ENCODE measurements at regions not wholly inside any gene's neighbourhood (a gene's known extent, or its start where the extent isn't known, plus 50 kb on each side); places are given as distances from the start of the nearest gene placed in this dataset.

DNA sequence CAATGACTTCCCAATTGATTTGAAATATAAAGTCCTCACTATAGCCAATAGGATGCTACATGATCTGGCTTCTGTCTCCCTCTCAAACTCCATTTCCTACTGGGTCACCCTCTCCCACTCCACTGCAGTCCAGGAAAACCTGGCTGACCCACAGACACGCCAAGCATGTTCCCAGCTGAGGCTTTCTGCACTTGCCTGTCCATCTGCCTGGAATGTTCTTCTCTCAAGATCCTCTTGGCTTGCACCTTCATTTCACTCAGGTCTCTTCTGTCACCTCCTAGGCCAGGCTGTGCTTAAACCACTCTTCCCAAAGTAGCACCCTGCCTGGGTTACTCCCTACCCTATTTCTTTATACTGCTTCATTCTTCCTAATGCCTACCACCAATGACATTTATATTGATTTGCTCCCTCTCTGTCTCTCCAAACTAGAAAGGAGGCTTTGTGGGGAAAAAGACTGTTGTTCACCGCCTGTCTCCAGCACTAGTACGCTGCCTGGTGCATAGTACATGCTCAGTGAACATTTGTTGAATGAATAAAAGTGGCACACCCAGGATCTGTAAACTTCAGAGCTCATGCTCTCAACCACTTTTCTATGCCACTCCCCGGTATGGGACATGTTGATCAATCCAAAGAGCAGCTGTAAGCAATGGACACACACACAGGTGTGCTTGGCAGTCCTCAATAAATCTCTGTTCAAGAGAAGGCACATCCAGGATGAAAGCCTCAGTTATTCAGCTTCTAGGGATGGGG, 261.3 kb downstream of the FOXO1 start:
- DNase-seq: no peak

DNA sequence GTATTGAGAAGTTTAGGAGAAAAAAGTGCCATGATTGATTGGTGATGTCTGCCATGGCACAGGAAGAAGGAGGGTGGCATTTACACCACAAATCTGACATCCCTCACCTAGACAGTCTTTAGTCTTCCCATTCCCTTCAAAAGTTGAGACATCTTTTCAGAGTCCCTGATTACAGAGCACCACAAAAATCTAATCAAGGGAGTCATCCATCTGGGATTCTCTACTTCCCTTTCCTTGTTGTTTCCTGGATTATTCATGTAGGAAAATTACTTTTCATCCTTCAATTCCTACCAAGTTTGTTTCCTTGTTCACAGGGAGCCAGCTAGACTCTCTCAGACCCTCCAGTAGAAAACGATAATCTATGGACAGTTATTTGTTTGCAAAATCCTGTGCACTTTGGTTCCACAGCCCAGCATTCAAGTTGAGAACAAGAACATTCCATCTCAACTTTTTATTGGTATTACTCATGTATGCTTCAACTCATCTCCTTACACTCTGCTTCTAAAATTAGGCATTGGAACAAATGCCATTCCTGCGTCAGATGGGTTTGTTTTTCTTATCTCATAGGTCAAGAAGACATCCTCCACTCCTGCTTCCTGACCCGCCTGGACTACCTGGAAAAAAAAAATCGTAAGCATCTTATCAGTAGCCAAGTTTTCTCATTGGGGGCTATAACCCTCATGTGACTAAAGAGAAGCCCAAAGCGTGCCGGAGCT, 259.9 kb downstream of the FOXO1 start:
- no peak for DNase-seq

DNA sequence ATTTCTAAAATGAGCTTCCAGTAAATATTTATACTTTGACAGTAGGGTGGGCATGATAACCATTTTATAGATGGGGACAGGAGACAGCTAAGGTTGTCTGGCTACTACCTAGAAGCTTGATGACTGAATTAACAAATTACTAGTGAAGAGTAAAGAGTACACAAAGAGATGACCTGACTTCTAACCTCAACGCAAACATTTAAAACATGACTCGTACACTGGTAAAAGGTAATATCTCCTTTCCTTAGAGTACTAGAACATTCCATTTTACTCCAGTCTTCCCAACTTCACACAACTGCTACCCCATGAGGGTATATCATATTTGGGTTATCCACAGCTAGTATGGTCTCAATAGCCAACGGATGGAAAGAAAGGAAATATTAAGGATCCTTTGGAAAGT, 258.9 kb downstream of the FOXO1 start:
- no peak for DNase-seq

DNA sequence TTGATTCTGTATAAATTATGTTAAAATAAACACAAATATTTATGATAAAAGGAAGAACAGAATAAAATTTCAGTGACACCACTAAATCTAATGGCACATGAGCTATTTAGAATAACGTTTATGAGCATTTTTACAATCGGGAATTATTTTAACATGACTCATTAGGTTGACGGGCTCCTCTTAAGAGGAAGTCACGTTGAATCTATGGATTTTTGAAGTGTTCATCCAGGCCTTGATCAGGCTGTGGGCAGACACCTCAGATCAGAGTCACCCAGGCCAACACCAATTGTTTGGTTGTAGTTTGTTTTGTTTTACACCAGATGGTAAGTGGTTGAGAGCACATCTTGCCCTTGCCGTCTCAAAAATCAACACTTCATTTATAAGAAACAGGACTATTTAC, 257.8 kb downstream of the FOXO1 start:
- no peak for DNase-seq

DNA sequence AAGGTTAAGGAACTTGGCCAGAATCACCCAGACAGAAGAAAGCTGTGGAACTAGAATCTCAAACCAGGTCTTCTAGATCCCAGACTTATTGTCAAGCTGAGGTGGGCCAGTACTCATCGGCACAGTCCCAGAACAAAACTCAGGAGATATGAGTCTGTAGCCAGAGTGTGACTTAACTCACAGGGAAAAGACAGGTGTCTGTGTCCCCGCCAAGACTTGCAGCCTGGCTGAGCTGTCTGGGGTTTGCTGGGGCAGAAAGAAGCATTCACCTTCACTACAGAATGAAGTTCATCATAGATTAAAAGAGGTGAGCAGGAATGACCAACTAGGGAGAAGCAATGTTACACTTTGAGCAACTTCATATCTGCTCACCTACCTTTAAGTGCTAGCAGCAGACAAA, 257.2 kb downstream of the FOXO1 start:
- DNase-seq: no peak

DNA sequence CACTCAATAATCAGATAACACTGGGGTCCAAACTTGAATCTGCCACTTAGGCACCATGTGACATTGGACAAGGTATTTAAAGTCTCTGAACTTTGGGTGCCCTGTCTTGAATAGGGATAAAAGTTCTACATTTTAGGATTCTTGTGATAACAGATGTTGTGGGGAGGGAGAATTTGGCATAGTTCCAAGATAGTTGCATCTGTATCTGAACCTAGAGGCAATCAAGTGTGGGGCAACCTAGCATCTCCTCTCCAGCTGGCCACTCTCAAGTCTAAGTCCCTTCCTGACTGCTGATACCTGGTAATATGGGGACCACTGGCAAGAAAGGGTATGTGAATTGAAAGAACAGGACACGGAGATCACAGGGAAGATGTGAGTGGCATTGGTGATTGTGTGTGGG, 256.1 kb downstream of the FOXO1 start:
- no peak for DNase-seq

DNA sequence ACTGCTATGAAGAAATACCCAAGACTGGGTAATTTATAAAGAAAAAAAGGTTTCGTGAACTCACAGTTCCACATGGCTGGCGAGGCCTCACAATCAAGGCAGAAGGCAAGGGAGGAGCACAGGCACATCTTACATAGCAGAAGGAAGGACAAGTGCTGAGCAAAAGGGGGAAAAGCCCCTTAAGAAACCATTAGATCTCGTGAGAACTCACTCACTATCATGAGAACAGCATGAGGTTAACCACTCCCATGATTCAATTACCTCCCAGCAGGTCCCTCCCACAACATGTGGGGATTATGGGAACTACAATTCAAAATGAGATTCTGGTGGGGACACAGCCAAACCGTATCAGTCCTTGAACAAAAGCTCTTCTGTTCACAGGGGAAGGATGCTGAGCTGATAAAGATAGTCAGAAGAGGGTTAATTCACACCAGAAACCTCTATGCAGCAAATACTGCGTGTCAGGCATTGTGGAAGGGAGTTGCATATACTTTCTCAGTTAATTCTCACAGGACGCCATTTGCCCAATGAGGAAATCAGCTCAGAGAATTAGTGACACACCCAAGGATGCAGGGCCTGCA, 246.2 kb downstream of the FOXO1 start:
- DNase-seq: no peak

DNA sequence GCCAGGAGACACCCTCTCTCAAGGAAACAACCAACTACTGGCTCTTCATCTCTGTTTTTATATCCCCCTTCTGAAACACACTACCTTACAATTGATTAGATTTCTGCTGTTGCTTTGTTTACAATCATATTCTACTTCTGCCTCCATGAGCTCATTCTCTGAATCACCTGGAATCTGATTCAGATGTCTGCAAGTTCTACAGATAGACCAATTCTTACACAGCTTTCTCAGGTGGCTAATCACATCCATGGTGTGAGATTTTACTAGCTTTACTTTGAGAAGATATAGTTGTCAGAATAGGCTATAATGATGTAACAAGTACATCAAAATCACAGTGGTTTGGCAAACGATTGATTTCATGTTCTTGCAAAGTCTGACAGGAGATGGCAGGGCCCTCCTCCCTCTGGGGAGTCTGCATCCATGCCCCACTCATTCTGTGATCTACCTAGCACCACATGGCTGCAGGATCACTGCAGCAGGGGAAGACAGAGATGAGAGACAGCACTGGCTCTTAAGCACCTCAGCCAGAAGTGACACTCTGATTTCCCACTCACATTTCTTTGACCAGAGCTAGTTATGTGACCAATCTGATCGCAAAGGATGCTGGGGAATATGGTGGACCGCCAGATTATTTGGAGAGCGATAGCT, 243.7 kb downstream of the FOXO1 start:
- DNase-seq: no peak

DNA sequence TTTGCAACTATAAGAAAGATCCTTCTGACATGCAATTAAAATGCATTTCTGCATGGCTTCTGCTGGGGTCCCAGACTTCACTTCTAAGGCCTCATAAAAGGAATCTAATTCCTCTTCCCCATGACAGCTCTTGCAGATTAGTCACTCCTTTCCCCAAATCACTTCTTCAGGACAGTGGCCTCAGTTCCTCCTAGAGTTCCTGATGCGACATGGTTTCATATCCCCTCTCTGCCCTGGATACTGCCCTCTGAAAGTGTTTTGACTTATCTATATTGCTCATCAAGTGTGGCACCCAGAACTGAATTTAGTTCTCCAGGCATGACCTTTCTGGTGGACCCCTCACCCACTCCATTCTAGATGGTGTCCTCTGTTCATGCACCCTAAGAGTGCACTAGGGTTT, 238.1 kb downstream of the FOXO1 start:
- DNase-seq: no peak

DNA sequence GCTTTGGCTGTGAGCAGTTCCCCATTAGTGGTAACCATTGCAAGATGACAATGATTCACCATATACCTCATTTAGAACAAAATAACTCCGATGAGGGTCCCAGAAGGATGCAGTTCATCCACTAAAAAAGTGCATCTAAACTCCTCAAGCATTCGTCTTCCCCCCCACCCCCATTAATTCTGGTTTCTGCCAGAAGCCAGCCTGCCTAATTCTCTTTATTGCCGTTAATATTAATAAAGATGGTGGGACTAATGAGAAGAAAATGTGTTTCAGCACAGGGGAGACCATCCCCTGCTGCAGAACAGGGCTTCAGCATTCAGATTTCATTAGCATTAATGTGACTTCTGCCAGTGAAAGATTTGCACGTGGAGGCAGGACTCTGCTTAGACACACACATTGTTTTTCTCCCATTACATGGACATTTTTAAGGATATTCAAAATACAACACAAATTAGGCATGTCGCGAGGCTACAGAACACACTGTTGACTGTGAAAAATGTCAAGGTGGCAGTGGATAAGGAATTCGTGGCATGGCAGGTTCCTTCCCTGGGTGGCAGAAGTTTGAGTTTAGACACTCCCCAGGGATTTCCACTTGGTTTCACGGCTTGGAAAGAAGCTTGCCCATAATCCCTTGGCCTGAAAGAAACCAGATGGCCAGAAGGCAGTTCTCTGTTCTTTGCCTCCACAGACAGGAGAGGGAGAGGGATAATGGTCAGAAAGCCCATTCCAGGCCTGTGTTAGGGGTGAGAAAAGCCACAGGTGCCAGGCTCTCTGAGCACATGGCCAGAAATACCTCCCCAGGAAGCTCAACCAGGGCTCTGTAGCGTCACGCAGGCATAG, 236.5 kb downstream of the FOXO1 start:
- no peak for DNase-seq

DNA sequence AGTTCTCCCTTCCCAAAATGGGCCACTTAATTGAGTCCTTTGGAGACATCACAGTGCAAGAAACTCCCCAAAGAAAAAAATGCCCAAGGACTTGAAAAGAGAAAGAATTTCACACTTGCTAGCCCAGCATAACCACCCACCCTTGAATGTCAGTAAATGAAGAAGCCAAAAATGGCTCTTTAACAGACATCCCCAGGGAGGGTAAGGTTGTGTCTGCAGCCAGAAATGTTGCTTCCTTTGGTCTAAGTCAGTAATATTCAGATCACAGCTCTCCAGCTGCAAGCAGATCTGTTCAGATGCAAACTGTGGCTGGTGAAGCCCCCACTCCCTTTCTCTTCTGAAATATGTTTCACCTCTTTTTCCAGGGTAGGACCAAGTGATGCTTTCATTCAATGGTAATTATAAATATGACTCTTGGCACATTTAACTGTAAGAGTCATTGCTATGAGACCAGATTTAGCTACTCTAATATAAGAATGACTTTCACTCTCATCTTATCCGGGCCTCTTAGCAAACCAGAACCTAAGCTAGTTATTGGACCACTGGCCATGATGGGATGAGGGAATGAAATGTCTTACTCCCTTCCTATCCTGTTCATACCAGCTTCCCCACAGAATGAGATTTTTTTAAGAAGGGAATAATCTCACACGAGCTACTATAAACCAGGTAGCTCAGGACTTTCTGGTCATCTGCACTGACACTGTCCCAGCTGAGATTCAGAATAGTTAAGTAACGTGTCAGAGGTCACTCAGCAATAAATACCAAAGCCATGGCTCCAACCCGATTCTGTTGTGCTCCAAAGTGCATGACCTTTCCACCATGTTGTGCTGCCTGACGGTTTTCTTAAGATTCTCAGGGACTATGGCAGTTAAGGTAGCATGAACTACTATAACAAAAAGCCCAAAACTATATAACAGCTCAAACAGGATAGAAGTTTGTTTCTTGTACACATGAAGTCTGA, 234.1 kb downstream of the FOXO1 start:
- DNase-seq: no peak

DNA sequence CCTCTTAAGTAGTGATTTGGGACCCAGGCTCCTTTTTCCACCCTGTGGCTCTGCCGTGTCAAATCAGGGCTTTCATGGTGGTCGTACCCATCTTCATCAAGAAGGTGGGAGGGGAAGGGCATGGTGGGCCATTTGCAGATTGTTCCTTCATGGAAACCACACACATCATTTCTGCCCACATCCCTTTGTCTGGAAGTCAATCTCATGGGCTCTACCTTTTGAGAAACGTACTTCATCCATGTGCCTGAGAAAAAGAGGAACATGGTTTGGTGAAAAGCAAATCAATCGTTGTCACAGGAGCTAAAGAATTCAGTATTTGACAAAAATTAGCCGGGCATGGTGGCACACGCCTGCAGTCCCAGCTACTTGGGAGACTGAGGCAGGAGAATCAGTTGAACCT, 233.4 kb downstream of the FOXO1 start:
- no peak for DNase-seq

DNA sequence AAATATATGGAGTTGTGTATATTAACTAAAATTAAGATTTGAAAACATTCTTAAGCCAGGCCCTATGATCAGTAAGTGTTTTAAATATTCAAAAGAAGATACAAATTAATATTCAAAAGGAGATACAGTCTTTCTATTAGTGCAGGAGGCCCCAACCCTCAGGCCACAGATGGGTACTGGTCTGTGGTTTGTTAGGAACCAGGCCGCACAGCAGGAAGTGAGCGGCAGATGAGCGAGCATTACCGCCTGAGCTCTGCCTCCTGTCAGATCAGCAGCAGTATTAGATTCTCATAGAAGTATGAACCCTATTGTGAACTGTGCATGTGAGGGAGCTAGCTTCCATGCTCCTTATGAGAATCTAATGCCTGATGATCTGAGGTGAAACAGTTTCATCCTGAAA, 232.9 kb downstream of the FOXO1 start:
- DNase-seq: no peak

DNA sequence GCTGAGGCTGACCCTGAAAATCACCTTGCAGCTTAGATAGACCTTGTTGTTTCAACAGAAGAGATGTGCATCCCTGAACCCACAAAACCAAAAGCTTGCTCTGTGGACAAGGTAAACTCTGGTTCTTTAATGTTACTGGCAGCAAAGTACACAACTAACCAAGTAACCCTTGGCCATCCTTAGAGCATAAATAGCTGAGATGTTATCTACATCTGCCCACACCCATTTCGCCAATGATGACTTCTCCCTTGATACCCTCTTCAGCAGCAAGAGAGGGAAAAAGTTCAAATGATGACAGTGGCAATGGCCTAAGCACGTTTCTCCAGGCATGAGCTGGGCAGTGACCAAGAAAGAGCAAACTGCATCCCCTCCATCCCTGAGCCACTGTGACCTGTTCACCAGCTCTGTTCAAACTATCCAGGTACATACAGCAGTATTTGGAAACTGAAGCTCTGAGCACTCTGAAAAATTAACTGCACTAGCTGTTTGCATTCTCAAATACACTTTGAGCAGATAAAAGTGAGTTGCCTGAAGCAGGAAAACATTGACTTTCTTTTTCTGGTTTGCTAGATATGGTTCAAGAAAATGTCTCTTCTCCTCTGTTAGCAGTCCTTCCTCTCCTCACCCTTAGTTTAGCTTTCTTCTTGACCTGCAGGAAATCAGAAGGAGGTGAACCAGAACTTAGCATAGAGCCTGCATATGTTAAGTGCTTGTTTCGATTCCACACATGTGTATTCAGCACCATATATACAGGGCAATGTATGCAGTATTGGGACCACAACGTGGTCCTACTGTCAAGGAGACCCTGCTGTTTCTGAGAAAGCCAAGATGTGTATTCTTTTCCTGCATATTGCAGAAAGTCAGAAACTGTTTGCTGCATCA, 231.7 kb downstream of the FOXO1 start:
- DNase-seq: no peak

DNA sequence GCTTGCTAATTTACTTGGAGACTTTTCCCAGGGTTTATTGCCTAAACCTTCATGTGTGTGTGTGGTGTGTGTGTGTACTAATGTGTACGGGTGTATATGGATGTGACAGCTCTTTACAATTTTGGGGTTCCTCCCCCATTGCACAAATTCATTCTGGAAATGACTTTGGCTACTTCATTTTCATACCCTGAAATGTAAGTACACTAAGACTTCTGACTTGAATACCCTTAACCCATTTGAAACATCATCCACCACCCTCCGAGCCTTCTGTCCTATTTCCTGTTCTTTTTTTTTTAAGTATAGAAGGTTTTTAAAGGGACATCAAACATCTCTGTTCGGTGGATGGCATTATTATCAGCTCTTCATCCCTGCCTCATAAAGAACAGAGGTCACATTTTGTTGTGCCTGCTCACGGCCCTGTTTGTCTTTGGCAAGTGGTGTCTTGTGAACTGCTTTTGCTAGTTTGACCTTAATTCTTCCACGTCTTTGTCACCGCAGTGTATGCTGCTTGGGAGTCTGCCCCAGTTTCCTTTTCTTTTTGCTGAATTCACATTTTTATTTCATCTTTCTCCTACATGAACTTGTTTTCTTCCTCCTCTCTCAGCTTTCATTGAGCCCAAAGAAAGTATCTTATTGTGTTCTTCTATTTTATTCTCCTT, 228.3 kb downstream of the FOXO1 start:
- DNase-seq: no peak

DNA sequence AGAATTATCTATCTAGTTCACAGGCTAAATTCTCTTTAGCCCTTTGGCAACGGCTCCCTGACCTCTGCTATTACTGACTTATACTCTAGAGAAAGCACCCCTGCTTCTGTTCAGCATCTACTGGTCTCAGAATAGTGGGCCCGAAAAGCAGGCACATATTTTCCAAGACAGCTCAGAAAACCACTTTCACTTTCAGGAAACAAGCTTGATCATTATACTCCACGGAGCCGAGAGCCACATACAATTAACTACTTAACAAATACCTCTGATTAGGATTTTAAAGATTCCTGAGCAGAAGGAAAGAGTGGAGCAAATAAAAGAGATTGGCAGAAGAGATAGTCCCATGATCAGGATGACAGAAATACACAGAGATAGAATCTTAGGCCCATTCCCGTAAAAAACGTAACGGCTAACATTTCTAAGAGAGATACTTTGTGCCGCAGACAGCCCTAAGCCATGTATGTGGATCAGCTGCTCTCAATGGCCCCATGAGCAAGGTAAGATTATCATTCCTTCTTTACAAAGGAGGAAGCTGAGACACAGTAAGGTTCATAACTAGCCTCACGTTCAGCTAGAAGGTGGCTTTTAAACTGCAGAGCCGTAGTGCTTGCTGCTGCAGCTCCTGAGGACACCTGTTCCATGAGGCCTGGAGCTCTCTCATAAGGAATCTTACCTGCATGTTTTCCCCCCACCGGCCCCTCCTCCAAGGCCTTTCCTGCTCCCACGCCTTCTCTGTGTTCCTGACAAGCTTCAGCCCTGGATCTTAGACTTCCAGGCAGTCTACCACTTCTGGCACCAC, 227.2 kb downstream of the FOXO1 start:
- peak; percentile 61 for DNase-seq

DNA sequence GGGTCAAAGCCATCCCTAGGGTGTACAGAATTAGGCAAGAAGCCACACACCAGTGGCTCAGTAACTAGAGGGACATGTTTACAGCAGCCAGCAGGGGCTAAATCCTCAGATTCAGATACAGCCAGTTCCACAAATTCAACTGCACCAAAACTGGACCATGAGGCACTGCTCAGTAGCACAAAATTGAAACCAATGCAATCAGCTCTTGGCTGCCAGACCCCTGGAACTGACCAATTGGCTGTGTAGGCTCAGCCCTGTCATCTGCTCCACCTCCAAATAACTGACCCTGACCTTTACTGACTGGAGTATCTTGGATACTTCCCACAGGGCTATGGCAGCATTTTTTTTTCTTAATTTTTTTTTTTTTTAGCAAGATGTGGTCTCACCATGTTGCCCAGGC, 226.5 kb downstream of the FOXO1 start:
- no peak for DNase-seq

DNA sequence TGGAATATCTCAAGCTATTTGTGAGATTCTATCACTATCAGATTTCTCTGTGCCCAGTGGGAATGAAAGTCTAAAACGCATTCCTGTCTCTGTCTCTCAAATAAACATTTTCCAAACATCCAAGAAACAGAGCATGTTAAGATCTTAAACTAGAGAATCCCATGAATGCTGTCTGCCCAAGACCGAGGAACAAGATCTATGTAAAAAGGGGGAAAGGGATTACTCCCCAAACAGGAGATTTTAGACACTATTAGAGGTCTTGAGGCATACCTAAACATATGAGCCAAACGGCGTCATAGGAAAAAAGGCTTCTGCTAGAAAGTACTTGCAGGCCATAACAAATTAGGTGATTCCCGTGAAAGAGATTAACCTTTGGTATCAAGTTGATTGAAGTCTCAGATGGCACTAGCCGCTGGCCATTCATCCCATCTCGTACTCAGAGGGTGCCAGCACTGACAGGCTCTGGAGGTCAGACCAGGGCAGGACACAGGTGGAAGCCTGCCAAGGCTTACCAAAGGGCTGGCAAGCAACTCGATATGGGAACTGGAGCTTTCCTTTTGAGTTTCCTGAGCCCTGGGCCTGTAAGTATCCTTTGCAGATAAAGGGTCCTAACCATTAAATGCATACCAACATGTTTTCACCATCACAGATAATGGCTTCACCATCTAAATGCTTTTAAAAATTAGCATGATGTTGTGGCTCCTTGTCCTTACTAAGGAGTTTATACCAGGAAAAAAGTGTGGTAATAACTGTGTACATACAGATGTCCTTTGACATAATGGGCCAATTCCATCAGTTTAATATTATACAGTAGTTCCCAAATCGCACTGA, 225.2 kb downstream of the FOXO1 start:
- DNase-seq: no peak

Data from islet precursor cell (in vitro differentiated cells).